ENCODE measurements at regions not wholly inside any gene's neighbourhood (a gene's known extent, or its start where the extent isn't known, plus 50 kb on each side); places are given as distances from the start of the nearest gene placed in this dataset.

DNA sequence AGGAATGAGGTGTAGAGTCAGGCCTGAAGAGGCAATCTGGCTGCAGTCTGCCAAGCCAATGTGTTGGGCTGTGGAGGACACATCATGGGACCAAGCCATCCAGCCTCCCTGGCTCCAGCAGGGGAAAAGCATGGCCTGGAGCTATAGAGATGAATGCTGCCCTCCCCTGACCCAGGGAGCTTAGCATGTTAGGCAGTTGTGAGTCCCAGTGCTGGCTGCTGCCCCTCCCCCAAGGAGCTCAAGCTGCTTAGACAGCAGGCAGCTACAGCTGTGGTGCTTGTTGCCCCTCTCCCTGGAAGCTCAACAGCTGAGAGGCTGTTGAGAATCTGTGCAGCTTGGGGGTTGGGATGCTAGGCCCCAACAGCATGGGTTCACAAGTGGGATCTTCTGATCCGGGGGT, 85.6 kb upstream of the DNAJC19 start:
- no peak for TF ChIP-seq POLR2A (IDR thresholded peaks at IDR 0.05)
- TF ChIP-seq, protein P1, sequence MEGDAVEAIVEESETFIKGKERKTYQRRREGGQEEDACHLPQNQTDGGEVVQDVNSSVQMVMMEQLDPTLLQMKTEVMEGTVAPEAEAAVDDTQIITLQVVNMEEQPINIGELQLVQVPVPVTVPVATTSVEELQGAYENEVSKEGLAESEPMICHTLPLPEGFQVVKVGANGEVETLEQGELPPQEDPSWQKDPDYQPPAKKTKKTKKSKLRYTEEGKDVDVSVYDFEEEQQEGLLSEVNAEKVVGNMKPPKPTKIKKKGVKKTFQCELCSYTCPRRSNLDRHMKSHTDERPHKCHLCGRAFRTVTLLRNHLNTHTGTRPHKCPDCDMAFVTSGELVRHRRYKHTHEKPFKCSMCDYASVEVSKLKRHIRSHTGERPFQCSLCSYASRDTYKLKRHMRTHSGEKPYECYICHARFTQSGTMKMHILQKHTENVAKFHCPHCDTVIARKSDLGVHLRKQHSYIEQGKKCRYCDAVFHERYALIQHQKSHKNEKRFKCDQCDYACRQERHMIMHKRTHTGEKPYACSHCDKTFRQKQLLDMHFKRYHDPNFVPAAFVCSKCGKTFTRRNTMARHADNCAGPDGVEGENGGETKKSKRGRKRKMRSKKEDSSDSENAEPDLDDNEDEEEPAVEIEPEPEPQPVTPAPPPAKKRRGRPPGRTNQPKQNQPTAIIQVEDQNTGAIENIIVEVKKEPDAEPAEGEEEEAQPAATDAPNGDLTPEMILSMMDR (IDR thresholded peaks at IDR 0.05) = no peak

Data from heart left ventricle (tissue), 13 donors.